IPS DF 19.7 (cell line): ENCODE measurements at regions not wholly inside any gene's neighbourhood (a gene's known extent, or its start where the extent isn't known, plus 50 kb on each side); places are given as distances from the start of the nearest gene placed in this dataset.

Experiments
- DNase-seq: peaks from one replicate; pipeline ENCODE4 v3.0.0-alpha.2; 2013; ENCODE audit warnings: low read depth, low spot score

DNA sequence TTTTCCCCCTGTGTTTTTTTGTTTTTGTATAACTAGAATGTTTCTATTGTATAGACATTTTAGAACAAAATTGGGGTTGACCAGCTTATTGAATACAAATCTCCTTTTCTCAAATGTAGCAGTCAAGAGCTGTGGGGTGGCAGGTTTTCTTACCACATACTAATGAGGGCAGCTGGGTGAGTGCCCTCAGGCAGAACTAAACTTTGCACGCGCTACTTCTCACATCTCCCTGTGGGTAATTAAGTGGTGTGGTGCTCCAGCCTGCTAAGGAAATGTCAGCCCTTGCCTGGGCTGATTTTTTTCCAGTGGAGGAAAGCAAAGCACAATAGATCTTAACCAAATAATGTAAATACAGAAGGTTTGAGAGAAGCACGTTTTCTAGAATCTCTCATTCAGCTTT lies 717.6 kb upstream of the TENM3 start:
- DNase-seq, result no peak

DNA sequence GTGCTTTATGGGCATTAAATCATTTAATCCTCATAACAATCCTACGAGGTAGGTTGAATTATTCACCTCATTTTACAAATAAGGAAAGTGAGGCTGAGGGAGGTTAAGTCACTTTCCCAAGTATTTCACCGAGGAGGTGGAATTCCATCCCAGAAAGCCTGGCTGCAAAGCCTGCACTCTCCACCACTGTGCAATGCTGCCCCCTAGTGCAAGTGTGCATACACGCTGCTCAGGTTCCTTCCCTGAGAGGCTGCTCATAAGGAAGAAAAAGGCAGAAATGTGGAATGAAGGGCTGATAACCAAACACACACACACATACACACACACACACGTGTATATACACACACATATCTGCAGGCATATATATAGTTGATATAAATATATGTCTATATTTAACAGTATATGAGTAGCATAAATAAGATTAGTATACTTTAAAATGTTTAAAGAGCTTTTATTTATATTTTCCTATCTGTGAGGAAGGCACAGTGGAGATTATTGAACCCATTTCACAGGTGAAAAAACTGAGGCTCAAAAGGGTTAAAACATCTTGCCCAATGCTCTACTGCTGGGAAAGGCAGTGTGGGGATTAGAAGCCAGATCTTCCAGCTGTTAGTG lies 714.5 kb upstream of the TENM3 start:
- peak; percentile 56 for DNase-seq

DNA sequence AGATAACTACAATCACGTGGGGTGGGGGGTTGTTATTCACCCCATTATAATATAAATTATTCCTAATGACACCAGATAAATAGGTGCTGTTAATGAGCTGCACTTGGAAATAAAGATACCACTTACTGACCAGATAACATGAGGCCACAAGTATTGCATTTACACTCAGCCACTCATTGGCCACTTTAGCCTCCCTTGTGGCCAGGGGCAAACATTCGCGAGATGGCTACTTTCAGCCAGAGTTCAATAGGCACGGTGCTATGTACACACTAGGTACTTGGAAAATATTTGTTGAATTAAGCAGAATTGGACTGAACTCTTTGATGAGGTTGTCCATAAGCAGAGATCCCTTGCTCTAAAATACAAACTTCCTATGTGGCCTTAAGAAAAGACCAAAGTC lies 713.7 kb upstream of the TENM3 start:
- no peak for DNase-seq

DNA sequence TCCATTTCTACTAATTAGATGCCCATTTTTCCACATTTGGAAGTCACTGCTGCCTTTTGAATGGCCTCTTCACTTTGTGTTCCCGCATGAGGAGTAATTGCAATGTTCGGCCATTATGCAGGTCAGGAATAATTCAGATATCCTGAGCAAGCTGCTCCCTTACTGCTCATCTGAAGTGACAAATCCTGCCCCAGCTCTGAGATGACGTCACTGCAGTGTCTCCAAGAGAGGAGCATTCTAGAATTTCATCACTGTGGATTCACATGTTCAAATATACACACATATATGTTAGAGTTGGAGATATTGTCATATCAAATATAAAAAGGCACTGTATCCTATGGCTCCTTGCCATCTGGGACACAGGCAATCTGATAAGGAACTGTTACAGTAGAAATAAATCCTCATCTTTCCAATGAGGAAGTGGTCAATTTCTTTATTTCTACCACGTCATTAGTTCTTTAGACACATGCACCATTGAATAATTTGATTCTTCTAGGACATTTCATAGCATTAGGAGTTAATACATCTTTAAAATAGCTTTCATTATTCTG lies 706.9 kb upstream of the TENM3 start:
- DNase-seq, result no peak

DNA sequence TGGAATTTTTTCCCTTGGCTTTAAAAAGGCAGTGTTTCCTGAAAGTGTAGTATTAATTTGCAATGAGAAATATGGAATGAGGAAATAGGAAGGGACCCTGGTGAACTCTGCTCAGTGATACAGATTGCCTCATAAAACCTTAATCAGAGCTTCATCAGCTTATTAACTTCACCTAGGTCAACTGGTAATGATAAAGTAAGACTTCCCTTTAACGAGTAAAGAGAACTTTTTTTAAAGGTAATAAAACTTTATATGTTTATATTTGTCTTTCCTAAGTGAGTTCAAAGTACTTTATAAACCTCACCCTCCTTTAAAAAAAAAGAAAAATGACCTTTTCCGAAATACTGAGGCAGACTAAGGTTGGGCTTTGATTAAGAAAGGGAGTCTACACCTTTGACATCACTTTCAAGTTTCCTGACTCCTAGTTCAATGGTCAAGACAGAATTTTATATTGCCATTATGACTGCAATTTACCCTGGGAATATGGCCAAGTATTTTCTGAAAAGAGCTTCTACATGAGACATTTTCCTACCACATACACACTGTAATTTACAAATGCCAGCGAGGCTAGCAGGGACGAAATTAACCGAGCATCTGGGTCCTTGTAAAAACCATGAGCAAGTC lies 706.3 kb upstream of the TENM3 start:
- no peak for DNase-seq

DNA sequence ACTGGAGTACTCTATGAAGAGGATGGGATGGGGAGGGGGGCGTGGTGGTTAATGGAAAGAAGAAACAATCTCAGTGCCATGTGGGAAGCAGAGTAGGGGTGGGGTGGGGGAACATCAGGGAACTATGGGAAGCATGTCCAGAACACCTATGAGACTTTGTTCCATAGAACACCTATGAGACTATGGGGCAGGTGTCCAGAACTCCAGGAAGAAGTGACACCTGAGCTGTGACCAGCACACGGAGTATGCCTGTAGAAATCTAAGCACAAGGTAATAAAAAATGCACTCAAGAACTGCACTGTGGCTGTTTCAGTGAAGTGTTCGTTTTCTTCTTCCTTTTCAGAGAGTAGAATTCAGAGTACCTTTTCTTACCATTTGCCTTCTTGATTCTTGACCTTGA lies 704.8 kb upstream of the TENM3 start:
- DNase-seq, result no peak

DNA sequence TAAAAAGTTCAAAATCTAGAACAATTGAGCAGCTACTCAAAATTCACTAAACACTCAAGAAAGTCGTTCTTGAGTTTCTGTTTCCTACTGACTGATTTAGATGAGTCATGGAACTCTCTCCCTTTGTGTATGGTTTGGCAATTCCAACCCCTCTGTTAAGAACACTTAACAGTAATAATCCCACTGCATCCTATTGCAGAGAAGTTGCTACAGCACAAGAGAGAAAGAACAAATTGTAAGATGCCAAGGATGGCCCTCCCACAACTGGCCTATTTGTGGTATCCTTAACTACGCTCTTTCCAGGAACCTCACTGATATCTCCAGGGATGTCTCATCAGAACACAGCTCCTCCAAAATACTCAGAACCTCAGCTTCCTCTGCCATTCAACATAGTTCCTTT lies 701.8 kb upstream of the TENM3 start:
- DNase-seq, result no peak

DNA sequence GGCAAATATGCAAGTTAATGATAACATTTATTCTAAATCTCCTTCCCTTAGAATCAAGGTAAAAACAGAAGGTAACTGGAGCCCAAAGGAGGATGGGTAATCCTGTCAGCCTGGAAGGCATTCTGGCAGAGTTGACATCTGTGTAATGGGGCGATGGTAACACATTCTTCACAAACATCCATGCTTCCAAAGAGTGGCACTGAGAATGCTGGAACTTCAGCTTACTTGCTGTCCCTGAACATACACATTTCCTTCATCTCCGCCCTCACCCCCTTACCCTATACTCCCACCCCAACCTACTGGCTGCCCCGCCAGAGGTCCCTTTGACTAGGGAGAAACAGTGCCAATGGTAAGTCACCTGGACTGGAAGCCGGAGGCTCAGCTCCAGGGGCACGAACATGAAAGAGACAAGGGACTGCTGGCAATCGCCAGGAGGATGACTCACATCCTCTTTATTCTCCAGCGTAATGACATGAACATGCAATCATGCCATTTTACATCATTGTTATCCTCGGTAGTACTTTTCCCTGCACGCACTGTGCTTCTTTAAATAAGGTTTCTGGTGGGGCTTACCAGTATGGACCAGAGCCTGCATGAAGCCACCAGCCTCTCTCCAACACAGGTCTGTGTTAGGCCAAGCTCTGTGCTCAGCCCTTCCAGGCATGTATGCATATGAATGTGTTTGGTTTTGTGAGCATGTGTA lies 694.2 kb upstream of the TENM3 start:
- no peak for DNase-seq

DNA sequence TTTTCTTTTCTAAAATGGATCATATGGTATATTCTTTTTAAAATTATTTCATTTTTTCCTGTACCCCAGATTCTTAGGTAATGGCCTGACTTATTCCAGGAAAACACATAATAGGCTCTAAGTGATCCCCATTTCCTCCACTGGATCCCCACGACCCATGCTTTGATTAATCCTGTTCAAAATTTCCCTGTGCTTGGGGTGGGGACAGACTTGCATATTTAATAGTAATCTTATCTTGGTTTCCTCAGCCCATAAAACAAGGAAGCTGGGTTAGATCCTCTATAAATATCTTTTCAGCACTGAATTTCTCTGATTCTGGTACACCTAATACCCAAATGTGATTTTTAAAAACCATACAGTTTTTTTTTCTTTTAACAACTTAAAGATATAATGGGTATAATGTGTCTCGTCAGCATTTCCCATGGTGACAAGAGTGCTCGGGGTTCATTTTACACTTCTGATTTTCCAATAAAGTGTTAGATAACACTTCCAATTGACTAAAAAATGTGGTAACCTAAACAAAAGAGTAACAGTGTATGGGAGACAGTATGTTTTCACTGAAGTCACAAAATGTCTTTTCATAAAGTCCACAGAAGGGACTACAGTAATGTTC lies 693.5 kb upstream of the TENM3 start:
- DNase-seq, result no peak

DNA sequence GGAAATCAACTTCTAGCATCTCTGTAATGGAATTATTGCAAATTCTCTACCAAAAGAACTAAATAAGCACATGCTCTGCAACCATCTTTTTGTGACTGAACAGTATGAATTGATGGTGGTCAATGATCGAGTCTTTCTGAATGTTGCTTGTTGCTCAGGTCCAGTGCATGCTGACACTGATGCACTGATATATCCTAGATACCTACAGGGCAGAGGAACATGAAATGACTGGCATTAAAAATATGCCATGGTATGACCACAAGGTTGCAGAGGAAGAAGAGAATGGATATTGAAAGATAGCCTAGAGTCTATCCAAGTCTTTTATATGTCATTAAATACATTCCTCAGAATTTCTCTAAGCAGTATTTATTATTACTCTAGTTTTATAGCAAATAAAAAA lies 692.8 kb upstream of the TENM3 start:
- no peak for DNase-seq

DNA sequence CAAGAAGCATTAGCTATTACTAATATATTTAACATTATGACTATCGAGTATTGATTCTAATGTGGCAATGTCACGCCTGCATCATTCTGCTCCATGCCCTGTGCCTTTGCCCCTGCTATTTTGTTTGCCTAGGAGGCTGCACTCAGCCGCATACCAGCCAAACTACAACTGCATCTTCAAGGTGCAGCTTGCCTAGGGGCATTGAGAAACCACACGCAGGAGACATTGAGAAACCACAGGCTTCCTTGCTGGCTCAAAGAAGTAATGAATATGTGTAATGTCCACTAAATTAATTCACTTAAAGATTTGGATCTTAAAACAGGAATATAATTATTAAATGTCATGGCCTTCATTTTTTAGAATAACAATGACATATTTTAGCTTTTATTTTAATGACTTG lies 683.6 kb upstream of the TENM3 start:
- no peak for DNase-seq

DNA sequence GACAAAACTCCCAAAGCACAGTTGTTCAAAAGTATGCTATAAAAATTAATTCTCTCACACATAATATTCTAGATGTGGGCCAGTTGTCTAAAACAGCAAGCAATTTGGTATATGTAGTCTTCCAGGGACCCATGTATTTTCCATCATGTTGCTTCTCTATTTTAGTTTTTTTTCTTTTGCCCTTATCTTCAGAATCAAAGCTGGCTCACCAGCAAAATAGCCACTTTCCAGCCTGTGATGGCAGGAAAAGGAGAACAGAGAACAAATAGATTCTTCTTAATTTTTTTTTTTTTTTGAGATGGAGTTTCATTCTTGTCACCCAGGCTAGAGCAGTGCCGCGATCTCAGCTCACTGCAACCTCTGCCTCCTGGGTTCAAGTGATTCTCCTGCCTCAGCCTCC lies 680.8 kb upstream of the TENM3 start:
- no peak for DNase-seq

DNA sequence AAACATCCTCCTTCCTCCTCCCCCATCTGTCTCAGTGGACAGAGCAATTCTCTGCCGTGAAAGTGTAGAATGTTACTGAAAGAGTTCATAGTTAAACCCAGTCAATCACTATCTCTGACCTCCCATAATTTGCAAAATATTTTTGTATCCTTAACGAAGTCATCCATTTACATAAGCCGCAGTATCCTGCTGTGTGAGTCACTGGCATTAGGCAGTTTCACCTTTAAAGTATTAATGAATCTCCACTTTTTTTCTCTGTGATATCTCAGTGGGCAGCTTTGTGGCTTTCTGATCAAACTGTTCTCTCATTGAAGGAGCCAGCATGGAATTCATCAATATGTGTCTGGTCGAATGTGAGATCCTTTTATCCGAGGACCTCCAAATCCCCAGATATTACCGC lies 678.6 kb upstream of the TENM3 start:
- no peak for DNase-seq

DNA sequence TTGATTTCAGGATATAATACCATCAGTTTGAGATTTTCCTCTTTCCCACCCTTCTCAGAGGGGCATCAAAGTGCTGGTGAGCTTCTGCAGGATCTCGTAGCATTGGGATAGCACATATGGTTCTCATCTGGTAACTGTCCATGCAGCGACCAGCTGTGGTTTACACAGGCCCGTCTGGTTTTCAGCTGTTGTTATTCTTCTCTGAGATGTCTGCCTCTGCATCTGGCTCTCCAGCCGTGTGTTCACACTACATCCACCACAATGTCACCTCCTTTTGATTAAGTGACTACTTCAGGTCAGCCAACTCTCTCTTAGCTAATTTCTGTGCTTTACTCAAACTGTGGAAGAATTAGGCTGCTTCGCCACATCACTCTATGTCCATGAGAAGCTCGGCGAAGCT lies 676.7 kb upstream of the TENM3 start:
- no peak for DNase-seq

DNA sequence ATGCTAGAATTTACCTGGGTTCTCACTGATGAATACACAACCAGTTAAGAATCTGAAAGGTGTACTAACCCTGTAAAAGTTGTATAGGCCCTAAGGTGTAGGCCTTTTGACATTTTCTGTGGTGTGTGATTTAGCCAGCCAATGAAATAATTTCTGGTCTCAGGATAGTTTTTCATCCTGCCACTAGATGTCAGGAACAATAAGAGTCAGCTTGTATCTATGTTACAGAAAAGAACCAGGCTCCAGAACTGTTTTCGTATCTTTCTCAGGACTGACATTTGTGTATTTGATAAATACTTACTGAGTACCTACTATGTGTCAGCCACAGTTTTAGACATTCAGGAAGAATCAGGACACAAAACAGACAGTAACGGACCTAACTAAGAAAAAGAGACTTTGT lies 673.6 kb upstream of the TENM3 start:
- no peak for DNase-seq

DNA sequence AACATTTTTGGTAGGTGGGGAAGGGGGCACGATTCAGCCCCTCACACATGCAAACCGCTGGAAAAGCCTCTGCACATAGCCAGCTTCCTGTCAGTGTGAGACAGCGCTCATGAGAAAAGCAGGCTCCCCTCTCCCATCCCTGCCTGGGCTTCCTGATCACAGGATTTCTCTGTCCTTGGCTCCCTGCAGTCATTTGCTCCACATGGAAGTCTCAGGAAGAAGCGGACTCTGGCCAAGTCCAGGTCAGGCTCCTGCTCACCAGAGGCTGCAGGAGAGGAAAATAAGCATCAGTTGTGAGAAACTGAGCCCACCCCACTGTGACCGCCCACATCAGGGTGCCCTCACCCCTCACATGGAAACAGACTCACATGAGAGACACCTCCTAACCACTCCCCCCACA lies 664.3 kb upstream of the TENM3 start:
- no peak for DNase-seq

DNA sequence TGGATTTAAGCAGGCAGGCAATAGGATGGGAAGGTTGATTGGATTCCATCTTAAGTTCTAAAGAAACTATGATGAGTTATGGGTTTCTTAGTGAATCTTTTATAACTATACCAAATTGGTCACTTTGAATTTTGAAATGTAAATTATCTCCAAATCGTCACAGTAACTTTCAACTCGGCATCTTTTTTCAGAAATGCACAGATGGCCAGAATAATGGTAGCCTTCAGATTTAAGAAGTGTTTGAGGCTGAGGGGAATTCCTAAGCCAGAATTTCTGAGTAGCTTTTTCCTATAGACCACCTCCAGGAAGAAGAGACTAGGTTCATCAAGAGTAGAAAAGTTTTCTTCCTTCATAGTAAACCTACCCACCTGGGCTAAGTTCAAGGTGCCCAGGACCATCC lies 663.7 kb upstream of the TENM3 start:
- no peak for DNase-seq

DNA sequence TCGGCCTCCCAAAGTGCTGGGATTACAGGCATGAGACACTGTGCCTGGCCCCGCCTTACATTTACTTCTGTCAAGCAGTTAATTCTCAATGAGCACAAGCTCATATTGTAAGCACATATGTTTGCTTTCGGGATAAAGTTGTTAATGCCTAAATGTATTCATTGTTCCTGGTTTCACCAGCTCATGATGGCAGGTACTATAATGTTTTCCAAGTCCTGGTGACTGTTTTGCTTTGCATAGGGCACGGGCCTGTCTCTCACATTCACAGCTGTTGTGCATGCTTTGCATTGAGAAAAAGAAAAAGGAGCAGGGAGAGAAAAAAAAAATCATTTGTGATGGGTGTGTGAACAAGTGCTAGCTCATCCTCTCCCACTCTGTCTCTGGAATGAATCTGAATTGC lies 661.2 kb upstream of the TENM3 start:
- no peak for DNase-seq

DNA sequence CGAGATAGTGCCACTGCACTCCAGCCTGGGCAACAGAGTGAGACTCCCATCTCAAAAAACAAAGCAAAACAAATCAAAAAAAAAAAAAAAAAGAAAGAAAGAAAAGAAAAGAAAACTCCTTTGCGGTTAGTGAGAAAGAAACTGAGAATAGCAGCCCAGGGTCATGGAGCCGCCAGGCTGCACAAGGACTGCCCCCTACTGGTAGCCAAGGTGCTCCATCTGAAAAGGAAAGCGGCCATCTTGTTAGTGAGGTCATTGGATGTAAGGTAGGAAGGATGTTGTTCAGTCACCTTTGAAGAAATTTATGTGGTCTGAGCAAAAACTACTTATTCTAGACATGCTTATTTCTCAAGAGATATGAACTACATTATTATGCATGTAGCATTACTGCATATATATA lies 660.6 kb upstream of the TENM3 start:
- no peak for DNase-seq

DNA sequence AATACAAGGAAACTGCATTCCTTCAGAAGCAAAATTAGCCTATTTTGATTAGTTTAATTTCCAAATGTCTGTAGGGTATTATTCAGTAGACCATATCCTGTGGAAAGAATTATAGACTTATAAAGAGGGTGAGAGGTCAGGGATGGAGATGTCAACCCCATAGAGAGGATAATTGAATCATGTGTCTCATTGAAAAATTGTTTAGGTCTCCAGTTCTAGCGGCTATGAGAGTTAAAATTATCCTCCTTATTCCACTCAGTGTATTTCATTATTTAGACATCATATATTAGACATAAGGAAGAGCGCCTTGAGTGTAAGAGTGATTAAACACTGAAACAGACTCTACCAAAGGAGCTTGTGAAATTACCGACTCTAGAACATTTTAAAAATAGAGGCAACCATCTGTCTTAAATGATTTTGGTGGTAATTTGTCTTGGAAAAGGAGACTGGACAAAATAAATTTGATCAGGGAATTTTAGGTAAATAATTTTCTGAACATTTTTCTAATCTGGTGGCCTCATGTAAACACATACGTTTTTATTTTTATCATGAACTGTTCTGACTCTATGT lies 654.4 kb upstream of the TENM3 start:
- DNase-seq, result no peak

DNA sequence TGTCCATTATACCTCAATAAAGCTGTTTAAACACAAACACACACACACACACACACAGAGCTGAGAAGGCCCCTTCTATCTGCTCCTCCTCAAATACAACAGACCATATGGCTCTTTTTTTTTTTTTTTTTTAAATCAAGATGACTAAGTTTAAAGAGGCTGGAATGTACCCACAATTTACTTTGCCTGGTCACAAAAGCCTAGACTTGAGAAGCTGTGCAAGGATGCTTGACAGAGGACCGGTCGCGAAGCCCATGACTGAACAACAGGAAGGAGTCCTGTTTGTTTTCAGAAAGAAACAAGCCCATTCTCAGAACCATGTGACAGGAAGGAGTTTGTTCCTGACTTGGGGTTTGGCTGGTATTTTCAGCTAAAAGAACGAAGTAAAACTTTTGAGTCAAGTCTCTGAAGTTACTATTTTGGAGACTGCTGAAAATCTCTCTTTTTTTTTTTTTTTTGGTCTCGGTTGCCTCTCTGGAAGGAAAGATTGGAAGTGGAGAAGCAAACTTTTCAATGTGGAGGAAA lies 650.9 kb upstream of the TENM3 start:
- DNase-seq, result no peak

DNA sequence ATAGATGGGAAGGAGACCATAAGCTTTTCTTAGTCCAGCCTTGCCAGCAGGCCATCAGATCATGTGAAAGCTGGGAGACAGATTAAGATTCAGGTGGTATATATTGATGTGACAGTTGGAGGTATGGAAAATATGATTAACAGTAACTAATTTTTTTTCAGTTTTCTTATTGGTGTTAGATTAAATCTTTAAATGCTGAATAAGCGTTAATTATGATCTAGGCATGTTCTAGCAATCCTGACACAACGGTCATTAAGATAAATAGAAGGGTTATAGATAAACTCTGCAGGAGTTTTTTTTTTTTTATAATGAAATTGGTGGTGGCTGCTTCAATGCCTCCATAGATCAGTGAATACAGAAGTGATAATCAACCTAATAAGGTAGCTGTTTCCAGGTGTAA lies 649.5 kb upstream of the TENM3 start:
- no peak for DNase-seq
